Tibial nerve (tissue), 3 donors: ENCODE measurements at regions not wholly inside any gene's neighbourhood (a gene's known extent, or its start where the extent isn't known, plus 50 kb on each side); places are given as distances from the start of the nearest gene placed in this dataset.

Source experiments
- CTCF ChIP-seq, 5 experiments: fragments of 200-600 bp in 3 of 5; fragments of 450-650 bp in 2 of 5; sonication (generic) in 3 of 5; IDR thresholded peaks; one replicate each; pipeline ENCODE4 v1.5.1; 2016 to 2019; ENCODE audit warnings: antibody characterized with exemption in 5 of 5, mild to moderate bottlenecking in 3 of 5, moderate library complexity in 2 of 5
- POLR2A ChIP-seq, 2 donors: fragments of 450-650 bp; IDR thresholded peaks; one replicate each; pipeline ENCODE4 v1.6.1; 2017; ENCODE audit warnings: antibody characterized with exemption in 2 of 2, mild to moderate bottlenecking in 2 of 2, moderate library complexity in 2 of 2

- TF ChIP-seq CTCF (IDR thresholded peaks at IDR 0.05), result no peak
- no peak for TF ChIP-seq POLR2A (IDR thresholded peaks at IDR 0.05)
Measured at GRCh38 chr5:171675511-171675910, 110.1 kb upstream of the SMIM23 start.
